ENCODE measurements at regions not wholly inside any gene's neighbourhood (a gene's known extent, or its start where the extent isn't known, plus 50 kb on each side); places are given as distances from the start of the nearest gene placed in this dataset.

DNA sequence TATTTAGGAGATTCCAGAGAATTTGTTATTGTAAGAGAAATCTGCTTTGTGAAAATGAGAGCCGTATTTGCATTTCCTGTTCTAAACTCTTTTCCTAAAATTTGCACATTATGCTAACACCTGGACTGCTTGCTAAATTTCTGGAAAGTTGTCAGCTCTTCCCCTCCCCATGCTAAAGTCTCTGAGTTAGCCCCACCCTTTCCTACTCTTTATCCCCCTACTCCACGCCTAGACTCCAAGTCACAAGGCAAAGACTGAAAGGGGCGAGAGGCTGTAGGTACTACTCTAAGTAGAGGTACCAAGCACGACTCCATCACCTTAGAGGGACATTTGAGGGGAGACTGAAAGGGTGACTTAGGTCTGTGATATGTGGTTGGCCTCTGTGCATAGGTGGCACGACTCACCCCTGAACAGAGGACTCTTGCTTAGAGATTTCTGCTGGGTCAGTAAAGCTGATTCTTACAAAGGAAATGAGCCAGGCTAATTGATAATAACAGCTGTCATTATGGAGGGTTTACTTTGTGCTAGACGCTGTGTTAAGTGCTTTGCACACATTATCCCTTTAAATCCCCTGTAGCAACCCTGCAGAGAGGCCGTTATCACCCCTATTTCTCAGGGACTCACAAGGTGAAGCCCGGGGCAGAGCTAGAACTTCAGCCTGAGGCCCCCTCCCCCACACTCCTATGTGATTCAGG is 373.5 kb downstream of the EN1 start:
- no peaks in the 10 kb centered on the region for H3K9me3 ChIP-seq (ENCODE audit: low read length)
- H3K9me2 ChIP-seq (ENCODE audit: insufficient read depth, low read length) = no peaks in the 10 kb centered on the region
- H3K9ac ChIP-seq (ENCODE audit: low read length) = no peak overlapping the region
- no peak overlapping the region for H3K4me3 ChIP-seq (ENCODE audit: low read length)
- no peak overlapping the region for H3K27ac ChIP-seq (ENCODE audit: low read length)
- H3K4me2 ChIP-seq (ENCODE audit: low read length) = no peak overlapping the region
- peaks cover 48% of the 10 kb centered on the region for H3K27me3 ChIP-seq (ENCODE audit: insufficient read depth, low read depth, low read length)
- H2AFZ ChIP-seq (ENCODE audit: low read depth, low read length) = no peak overlapping the region
- H3F3A ChIP-seq (ENCODE audit: insufficient read depth, low read length, poor library complexity, severe bottlenecking) = no peaks in the 10 kb centered on the region
- H3K36me3 ChIP-seq (ENCODE audit: insufficient read depth, low read length) = no peaks in the 10 kb centered on the region
- H4K20me1 ChIP-seq (ENCODE audit: insufficient read depth) = no peaks in the 10 kb centered on the region
- no peaks in the 10 kb centered on the region for H3K79me2 ChIP-seq (replicated peaks; ENCODE audit: insufficient read depth, low read length)
- TF ChIP-seq CTCF (IDR thresholded peaks at IDR 0.05; ENCODE audit: poor library complexity, severe bottlenecking) = no peak
- peak; percentile 51 for TF ChIP-seq POLR2AphosphoS5 (IDR thresholded peaks at IDR 0.05)
- TF ChIP-seq RAD21 (conservative IDR thresholded peaks at IDR 0.05) = no peak
- TF ChIP-seq MXI1 (conservative IDR thresholded peaks at IDR 0.05; ENCODE audit: poor library complexity, severe bottlenecking) = no peak
- no peak for TF ChIP-seq REST (IDR thresholded peaks at IDR 0.05; ENCODE audit: borderline replicate concordance)

GRCh38 chr2:118473241-118473640 is 374.2 kb downstream of the EN1 start:
- Histone ChIP-seq H2AFZ (ENCODE audit: low read depth, low read length) (no peak overlapping the region), H3F3A (ENCODE audit: insufficient read depth, low read length, poor library complexity, severe bottlenecking) (no peaks in the 10 kb centered on the region), H3K4me3 (ENCODE audit: low read length) (no peak overlapping the region), H3K4me2 (ENCODE audit: low read length) (no peak overlapping the region), H3K79me2 (replicated peaks; ENCODE audit: insufficient read depth, low read length) (no peaks in the 10 kb centered on the region), H4K20me1 (ENCODE audit: insufficient read depth) (no peaks in the 10 kb centered on the region), H3K9me2 (ENCODE audit: insufficient read depth, low read length) (no peaks in the 10 kb centered on the region), H3K9ac (ENCODE audit: low read length) (no peak overlapping the region), H3K27ac (ENCODE audit: low read length) (no peak overlapping the region), H3K27me3 (ENCODE audit: insufficient read depth, low read depth, low read length) (peaks cover 50% of the 10 kb centered on the region), H3K36me3 (ENCODE audit: insufficient read depth, low read length) (no peaks in the 10 kb centered on the region), H3K9me3 (ENCODE audit: low read length) (no peaks in the 10 kb centered on the region)
- no peak for TF ChIP-seq TAF1 (IDR thresholded peaks at IDR 0.05; ENCODE audit: low read depth)
- TF ChIP-seq CTCF (IDR thresholded peaks at IDR 0.05; ENCODE audit: poor library complexity, severe bottlenecking) = no peak
- TF ChIP-seq EZH2 (IDR thresholded peaks at IDR 0.05; ENCODE audit: borderline replicate concordance, insufficient read depth, low read length, poor library complexity, severe bottlenecking) = no peak
- no peak for TF ChIP-seq MXI1 (conservative IDR thresholded peaks at IDR 0.05; ENCODE audit: poor library complexity, severe bottlenecking)
- TF ChIP-seq REST (IDR thresholded peaks at IDR 0.05; ENCODE audit: borderline replicate concordance) = no peak
- TF ChIP-seq EP300 (conservative IDR thresholded peaks at IDR 0.05; ENCODE audit: poor library complexity, severe bottlenecking) = no peak
- TF ChIP-seq RAD21 (conservative IDR thresholded peaks at IDR 0.05) = no peak
- no peak for TF ChIP-seq POLR2AphosphoS5 (IDR thresholded peaks at IDR 0.05)
- no peak for TF ChIP-seq SMC3 (conservative IDR thresholded peaks at IDR 0.05; ENCODE audit: poor library complexity)
